ENCODE measurements at regions not wholly inside any gene's neighbourhood (a gene's known extent, or its start where the extent isn't known, plus 50 kb on each side); places are given as distances from the start of the nearest gene placed in this dataset.
"Not testable (repeated sequence)": the region's sequence is repeated elsewhere in the genome, so short reads cannot be mapped to it uniquely, and the experiment has no call there.

DNA sequence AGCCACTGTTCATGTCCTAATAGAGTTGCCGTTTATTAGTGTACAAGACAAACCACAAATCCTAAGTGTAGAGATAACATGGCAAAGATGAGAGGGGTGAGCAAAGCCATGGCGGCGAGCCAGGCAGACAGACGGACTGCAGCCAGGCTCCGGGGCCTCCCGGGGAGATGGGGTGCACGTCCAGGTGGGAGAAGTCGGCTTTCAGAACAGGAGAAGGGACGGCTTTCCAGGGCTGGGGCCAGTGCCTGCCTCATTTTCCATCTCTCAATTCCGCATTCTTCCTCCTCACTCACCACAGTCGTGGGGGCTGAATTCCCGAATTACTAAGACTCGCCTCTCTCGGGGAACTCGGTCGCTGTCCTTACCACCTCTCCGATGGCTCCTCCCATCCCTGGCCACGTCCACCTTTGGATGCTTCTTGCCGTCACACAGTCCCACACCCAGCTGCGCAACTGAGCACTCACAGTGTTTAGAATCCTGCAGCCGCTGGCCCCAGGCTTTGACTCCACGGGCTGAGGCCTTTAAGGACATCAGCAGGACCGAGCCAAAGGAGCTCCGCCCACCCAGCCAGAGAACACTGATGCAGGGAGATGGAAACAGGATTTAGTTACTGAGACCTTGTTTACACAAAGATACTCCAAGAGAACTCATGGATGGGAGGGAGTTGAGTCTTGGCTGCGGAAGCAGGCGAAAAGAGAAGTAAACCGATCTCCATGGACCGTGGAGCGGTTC lies 59.7 kb downstream of the RNF112 start:
- H3K4me1 Mint-ChIP-seq (ENCODE audit: low read depth, unreplicated experiment), result no peaks in the 10 kb centered on the region
- peaks cover 5% of the 10 kb centered on the region for H3K27me3 Mint-ChIP-seq (ENCODE audit: unreplicated experiment)
- no peak overlapping the region for H3K27ac Mint-ChIP-seq (ENCODE audit: unreplicated experiment)
- peaks cover 10% of the 10 kb centered on the region for H3K9me3 Mint-ChIP-seq (ENCODE audit: unreplicated experiment)
- DNase-seq, result no peak
- TF ChIP-seq, protein P1, sequence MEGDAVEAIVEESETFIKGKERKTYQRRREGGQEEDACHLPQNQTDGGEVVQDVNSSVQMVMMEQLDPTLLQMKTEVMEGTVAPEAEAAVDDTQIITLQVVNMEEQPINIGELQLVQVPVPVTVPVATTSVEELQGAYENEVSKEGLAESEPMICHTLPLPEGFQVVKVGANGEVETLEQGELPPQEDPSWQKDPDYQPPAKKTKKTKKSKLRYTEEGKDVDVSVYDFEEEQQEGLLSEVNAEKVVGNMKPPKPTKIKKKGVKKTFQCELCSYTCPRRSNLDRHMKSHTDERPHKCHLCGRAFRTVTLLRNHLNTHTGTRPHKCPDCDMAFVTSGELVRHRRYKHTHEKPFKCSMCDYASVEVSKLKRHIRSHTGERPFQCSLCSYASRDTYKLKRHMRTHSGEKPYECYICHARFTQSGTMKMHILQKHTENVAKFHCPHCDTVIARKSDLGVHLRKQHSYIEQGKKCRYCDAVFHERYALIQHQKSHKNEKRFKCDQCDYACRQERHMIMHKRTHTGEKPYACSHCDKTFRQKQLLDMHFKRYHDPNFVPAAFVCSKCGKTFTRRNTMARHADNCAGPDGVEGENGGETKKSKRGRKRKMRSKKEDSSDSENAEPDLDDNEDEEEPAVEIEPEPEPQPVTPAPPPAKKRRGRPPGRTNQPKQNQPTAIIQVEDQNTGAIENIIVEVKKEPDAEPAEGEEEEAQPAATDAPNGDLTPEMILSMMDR (IDR thresholded peaks at IDR 0.05; ENCODE audit: partially characterized antibody, unreplicated experiment), result no peak
- peaks cover 4% of the 10 kb centered on the region for H3K36me3 Mint-ChIP-seq (ENCODE audit: unreplicated experiment)
- H3K4me3 Mint-ChIP-seq (ENCODE audit: unreplicated experiment), result no peak overlapping the region

- not testable (repeated sequence) for H3K9me3 Mint-ChIP-seq (ENCODE audit: unreplicated experiment); DNase-seq; H3K27ac Mint-ChIP-seq (ENCODE audit: unreplicated experiment); H3K27me3 Mint-ChIP-seq (ENCODE audit: unreplicated experiment); H3K36me3 Mint-ChIP-seq (ENCODE audit: unreplicated experiment); H3K4me3 Mint-ChIP-seq (ENCODE audit: unreplicated experiment); H3K4me1 Mint-ChIP-seq (ENCODE audit: low read depth, unreplicated experiment)
Observed at GRCh38 chr17:19474405-19474804, 59.2 kb upstream of the SLC47A1 start.

GRCh38 chr17:19475800-19476199 lies 57.9 kb upstream of the SLC47A1 start:
- not testable (repeated sequence) for H3K36me3 Mint-ChIP-seq (ENCODE audit: unreplicated experiment)

DNA sequence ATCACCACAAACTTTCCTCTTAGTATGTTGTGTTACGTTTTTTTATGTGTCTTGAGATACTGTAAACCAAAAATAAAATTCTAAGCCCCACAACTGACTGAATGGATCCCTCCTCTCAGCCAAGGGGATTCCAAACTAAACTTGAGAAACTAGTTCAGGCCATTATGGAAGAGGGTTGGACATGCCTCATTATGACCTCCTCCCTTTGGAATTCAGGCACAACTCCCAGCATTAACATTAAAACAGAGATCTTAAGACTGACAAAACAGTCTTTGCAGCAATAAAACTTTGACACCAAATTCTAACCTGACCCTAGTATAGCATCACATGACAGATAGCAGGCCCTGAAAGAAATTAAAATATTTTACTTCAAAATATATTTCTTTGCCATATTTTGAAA lies 51.1 kb upstream of the SLC47A1 start:
- peaks cover 2% of the 10 kb centered on the region for H3K9me3 Mint-ChIP-seq (ENCODE audit: unreplicated experiment)

More at GRCh38 chr17:19475800-19476199, 57.9 kb upstream of the SLC47A1 start:
- not testable (repeated sequence) for H3K4me3 Mint-ChIP-seq (ENCODE audit: unreplicated experiment); H3K9me3 Mint-ChIP-seq (ENCODE audit: unreplicated experiment); H3K27me3 Mint-ChIP-seq (ENCODE audit: unreplicated experiment); H3K4me1 Mint-ChIP-seq (ENCODE audit: low read depth, unreplicated experiment); DNase-seq
- peak overlapping the region; percentile 48 for H3K27ac Mint-ChIP-seq (ENCODE audit: unreplicated experiment)

More for the DNA sequence above, 51.1 kb upstream of the SLC47A1 start:
- Mint-ChIP-seq H3K27ac (ENCODE audit: unreplicated experiment) (no peak overlapping the region), H3K27me3 (ENCODE audit: unreplicated experiment) (no peaks in the 10 kb centered on the region), H3K36me3 (ENCODE audit: unreplicated experiment) (no peaks in the 10 kb centered on the region), H3K4me3 (ENCODE audit: unreplicated experiment) (no peak overlapping the region), H3K4me1 (ENCODE audit: low read depth, unreplicated experiment) (no peaks in the 10 kb centered on the region)
- no peak for DNase-seq
- TF ChIP-seq, protein P1 (IDR thresholded peaks at IDR 0.05; ENCODE audit: partially characterized antibody, unreplicated experiment), result no peak

All from glutamatergic neuron (in vitro differentiated cells).